ENCODE measurements at regions not wholly inside any gene's neighbourhood (a gene's known extent, or its start where the extent isn't known, plus 50 kb on each side); places are given as distances from the start of the nearest gene placed in this dataset.

GRCh38 chr16:80019395-80019794 is 418.9 kb upstream of the MAF start:
- TF ChIP-seq CTCF (conservative IDR thresholded peaks at IDR 0.05; ENCODE audit: low read depth, low read length) (no peak), EZH2 (IDR thresholded peaks at IDR 0.05; ENCODE audit: borderline replicate concordance, low read depth, low read length, poor library complexity, severe bottlenecking) (no peak)
